ENCODE measurements at regions not wholly inside any gene's neighbourhood (a gene's known extent, or its start where the extent isn't known, plus 50 kb on each side); places are given as distances from the start of the nearest gene placed in this dataset.

DNA sequence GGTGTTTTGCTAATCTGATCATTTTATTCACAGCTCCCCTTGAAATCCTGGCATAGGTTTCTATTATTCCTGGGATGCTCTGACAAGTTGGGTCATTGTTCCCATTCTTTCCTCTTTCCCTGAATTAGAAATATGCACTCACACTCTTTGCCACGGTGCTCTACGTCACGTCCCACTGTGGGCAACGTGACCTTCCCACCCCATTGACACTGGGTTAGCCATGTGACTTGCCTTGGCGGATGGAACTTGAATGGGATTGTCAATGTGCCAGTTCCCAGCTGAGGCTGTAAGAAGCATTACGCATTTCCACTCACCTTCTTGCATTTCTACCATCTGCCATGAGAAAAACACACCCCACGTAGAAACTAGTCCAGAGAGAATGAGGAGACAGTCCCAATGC lies 492.4 kb downstream of the SHISA9 start:
- DNase-seq (ENCODE audit: low read depth), result no peak

DNA sequence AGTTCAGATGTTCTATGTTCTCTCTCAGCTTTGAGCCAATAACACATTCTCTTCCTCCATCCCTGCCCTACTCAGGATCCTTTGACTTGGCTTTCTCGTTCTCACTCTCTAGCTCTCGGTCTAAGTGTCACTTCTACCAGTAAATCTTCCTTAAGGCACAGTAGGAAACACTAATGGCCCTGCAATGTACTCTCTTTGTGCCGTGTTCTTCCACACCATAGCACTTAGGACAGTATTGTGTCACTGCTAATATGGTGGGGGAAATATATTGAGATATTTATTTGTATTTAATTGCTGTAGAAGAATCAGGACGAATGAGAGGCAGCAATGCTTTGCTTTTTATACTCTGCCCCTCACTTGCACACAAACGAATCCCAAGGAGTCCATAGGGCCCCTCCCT lies 493.1 kb downstream of the SHISA9 start:
- no peak for DNase-seq (ENCODE audit: low read depth)

- DNase-seq (ENCODE audit: low read depth), result no peak
Measured at GRCh38 chr16:13397126-13397525, 495.7 kb downstream of the SHISA9 start.

GRCh38 chr16:13401641-13402040 lies 500.2 kb downstream of the SHISA9 start:
- DNase-seq (ENCODE audit: low read depth), result no peak

DNA sequence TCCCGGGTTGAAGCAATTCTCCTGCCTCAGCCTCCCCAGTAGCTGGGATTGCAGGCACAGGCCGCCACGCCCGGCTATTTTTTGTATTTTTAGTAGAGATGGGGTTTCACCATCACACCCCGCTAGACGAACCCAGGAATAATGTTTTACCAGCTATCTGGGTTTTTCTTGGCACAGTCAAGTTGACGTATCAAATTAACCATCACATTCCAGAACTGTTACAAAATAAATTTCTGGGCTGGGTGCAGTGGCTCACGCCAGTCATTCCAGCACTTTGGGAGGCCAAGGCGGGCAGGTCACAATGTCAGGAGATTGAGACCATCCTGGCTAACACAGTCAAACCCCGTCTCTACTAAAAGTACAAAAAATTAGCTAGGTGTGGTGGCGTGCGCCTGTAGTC lies 501.2 kb downstream of the SHISA9 start:
- DNase-seq (ENCODE audit: low read depth), result peak; percentile 68

DNA sequence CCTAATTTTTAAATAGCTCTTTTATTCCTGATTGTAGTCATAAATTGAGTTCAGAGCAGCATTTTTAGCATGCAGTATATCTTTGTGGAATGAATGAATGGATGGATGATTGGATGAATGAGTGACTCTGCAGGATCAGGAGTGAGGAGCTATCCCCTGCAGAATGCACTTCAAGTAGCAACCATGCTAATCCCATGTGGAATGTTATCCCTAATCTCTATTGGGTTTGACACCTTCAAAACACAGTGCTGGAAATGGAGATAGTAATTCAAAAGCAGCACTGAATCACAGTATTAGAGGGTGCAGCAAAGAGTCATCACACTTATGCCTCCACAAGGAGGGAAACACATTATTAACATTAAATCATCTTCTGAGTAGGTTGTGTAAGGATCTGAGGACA lies 501.9 kb downstream of the SHISA9 start:
- no peak for DNase-seq (ENCODE audit: low read depth)

DNA sequence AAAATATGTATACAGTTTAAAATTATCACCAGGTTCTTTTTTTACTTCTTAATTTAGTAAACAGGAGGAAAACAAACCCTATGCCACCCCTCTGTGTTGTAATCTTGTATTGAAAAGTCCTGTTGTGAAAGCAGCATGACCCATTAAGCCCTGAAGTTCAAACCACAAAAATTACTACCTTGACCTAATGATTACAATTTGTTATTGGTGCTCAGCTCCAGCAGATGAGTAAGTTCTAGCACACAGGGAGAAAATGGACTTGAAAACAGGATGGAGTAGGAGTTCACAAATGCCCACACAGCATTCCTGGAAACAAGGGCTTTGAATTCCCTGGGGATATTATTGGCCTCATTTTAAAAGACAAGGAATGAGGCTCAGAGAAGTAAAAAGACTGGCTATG lies 505.8 kb upstream of the ERCC4 start:
- DNase-seq (ENCODE audit: low read depth), result peak; percentile 55

GRCh38 chr16:13419589-13419988 lies 500.4 kb upstream of the ERCC4 start:
- DNase-seq (ENCODE audit: low read depth), result no peak

DNA sequence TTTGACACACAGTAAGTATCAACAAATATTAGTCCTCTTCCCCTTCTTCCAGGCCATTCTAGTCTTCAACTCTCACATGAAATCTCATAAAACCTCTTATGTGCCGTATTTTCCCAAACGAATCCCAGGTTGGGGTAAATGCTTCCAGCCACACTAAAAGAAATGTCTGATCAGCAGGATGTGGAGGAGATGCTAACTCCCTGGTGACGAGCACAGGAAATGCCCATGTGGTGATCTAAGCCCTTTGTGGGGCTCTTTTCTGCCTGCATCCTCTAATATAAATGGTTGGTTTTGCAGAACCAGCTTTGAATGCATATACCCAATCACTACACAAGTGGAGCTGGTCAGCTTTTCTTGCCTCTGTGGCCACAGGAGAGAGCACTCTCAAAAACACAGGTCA lies 498.2 kb upstream of the ERCC4 start:
- peak; percentile 52 for DNase-seq (ENCODE audit: low read depth)

- no peak for DNase-seq (ENCODE audit: low read depth)
Measured at GRCh38 chr16:13425836-13426235, 494.1 kb upstream of the ERCC4 start.

DNA sequence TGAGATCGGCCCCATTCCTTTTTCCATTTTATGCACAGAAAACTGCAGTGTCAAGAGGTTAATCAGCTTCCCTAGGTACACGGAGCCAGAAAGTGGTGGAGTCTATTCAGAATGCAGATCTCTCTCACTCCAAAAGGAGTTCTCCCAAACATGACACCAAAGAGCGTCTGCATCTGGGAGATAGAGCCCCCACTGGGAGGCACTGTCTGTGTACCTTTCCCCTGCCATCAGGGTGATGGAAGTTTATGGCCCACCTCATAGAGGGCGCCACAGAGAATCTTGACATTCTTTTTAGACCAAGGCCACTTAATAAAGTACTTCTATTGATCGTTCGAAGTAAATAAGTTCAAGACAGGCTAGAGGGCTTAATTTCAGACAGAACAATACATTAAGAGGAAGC lies 493.7 kb upstream of the ERCC4 start:
- DNase-seq (ENCODE audit: low read depth), result no peak

GRCh38 chr16:13426736-13427135 lies 493.2 kb upstream of the ERCC4 start:
- no peak for DNase-seq (ENCODE audit: low read depth)

- DNase-seq (ENCODE audit: low read depth), result peak; percentile 48
Measured at GRCh38 chr16:13427943-13428342, 492.0 kb upstream of the ERCC4 start.

DNA sequence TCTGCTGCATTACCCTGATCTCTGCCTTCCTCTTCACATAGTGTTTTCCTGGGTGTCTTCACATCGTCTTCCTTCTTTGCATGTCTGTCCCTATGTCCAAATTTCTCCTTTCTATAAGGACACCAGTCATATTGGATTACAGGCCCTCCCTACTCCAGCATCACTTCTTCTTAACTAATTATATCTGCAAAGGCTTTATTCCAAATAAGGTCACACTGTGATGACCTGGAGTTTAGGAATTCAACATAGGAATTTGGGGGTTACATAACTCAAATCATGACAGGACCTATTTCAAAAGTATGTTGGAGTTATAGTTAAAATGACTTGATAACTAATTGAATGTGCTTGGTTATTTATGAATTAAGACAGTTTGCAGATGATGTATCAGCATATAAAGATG lies 490.5 kb upstream of the ERCC4 start:
- peak; percentile 59 for DNase-seq (ENCODE audit: low read depth)

DNA sequence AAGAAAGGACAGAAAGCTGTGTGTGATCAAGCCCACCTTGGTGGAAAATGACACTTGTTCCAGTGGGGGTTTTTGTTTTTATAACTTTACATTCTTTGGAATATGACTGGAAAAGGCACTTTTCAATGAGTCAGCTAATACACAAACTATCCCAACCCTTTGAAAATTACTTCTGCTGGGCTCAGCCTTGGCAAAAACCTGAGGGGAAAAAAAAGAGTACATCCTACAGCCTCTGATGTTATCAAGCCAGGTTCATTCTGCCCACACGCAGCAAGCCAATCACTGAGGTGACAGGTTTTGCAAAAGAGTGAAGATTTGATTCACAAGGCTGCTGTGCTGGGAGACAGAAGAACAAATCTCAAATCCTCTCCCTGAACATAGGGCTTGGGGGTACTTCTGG lies 484.5 kb upstream of the ERCC4 start:
- peak; percentile 25 for DNase-seq (ENCODE audit: low read depth)

- no peak for DNase-seq (ENCODE audit: low read depth)
Measured at GRCh38 chr16:13435873-13436474, 484.0 kb upstream of the ERCC4 start.

DNA sequence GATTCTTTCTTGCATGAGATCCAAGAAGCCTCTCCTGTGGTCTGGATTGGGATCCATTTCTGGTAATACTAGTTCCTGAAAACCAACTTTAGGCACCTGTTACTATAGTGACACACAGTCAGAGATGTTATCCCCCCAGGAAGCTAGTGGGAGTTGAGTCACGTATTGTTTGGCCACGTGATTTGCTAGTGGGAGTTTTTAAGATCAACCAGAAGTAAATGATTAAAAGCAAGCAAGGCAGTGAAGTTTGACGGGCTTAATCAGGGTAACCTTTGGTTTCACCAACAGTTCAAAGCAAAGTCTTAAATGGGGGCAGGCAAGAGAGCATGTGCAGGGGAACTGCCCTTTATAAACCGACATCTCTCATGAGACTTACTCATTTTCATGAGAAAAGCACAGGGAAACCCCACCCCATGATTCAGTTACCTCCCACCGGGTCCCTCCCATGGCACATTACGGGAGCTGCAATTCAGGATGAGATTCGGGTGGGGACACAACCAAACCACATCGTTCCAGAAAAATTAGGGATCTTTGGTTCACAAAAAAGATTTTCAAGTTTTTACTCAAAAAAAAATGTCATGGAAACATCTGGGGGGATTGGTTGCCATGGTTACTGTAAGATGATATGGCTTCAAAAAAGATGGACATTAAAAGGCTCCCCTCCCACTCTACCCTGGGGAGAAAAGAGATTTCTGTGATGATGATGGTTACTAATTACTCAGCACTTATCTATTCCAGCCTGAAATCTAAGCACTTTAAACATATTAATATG lies 483.1 kb upstream of the ERCC4 start:
- peak; percentile 87 for DNase-seq (ENCODE audit: low read depth)

DNA sequence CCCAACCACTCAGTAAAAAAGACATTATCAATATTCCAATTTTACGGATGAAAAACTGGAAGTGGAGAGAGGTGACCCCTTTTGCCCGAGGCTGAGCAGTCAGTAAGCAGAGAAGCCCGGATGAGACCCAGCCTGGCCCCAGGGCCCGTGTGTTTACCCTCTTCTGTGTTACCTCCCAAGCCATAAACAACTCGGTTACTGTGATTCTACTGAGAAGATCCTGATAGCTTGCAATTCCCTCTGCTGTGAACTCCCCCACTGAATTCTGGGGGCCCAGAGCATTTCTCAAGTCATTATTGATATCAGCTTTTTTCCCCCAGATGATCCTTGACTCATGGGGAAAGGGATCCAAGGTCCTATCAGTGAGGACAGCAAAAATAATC lies 482.6 kb upstream of the ERCC4 start:
- DNase-seq (ENCODE audit: low read depth), result no peak

GRCh38 chr16:13438064-13438463 lies 481.9 kb upstream of the ERCC4 start:
- no peak for DNase-seq (ENCODE audit: low read depth)

DNA sequence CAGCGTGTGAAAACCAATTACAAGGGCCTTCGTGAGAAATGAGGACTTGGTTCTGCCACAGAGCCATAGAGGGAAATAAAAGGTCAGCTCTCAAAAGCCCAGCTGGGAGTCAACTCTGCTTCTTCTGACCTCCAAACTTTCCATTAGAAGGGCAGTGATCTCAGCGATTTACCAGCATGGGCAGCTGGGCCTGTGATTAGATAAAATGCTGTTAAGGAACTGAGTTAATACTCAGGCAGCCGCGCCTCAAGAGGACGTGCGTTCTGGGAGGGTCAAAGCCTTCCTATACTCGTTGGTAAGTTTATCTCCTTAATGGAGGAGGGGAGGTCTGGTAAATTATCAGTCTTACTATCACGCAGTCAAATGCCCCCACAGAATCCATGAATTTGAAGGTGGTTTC lies 480.2 kb upstream of the ERCC4 start:
- DNase-seq (ENCODE audit: low read depth), result no peak

DNA sequence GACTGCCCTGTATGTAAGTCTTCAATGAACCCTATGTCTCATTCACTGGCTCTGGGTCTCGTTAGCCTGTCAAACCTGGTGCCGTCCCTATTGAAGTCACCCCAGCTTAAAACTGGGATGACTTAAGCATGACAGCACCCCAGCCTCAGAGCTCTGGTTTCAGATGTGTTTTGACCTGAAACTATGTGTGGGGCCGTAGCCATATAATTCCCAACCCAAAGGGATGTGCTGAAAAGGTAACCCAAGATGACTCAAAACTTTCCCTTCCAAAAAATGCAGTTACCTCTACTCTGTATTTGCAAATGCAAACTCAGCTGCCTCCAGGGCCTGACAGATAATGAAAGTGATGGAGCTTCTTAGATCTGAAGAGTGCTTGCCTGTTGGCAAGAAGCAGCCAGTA lies 478.3 kb upstream of the ERCC4 start:
- DNase-seq (ENCODE audit: low read depth), result no peak

- DNase-seq (ENCODE audit: low read depth), result no peak
Measured at GRCh38 chr16:13448346-13448745, 471.6 kb upstream of the ERCC4 start.

- DNase-seq (ENCODE audit: low read depth), result peak; percentile 65
Measured at GRCh38 chr16:13453325-13453724, 466.6 kb upstream of the ERCC4 start.

All from LHCN-M2 (cell line).